H9 (cell line): ENCODE measurements at regions not wholly inside any gene's neighbourhood (a gene's known extent, or its start where the extent isn't known, plus 50 kb on each side); places are given as distances from the start of the nearest gene placed in this dataset.

ENCODE experiments used
- DNase-seq: peaks from one replicate; pipeline ENCODE4 v3.0.0-alpha.2; 2017
- H2AFZ ChIP-seq: one replicate; pipeline ENCODE4 v1.6.1; 2013; ENCODE audit warnings: mild to moderate bottlenecking, low read length, control low read depth, moderate library complexity
- H2AK5ac ChIP-seq: 2 replicates; pipeline ENCODE4 v1.6.1; 2013; ENCODE audit warnings: low read length, control low read depth, mixed read lengths; ENCODE audit not compliant: insufficient read length
- H2BK120ac ChIP-seq: one replicate; pipeline ENCODE4 v1.6.1; 2013; ENCODE audit warnings: low read depth, mild to moderate bottlenecking, low read length, control low read depth, inconsistent platforms; ENCODE audit not compliant: poor library complexity, severe bottlenecking
- H2BK12ac ChIP-seq: 2 replicates; pipeline ENCODE4 v1.6.1; 2013; ENCODE audit warnings: low read length, control low read depth, mixed read lengths, low read depth; ENCODE audit not compliant: insufficient read length
- H2BK15ac ChIP-seq: 2 replicates; pipeline ENCODE4 v1.6.1; 2013; ENCODE audit warnings: low read depth, low read length, control low read depth
- H2BK20ac ChIP-seq: one replicate; pipeline ENCODE4 v1.6.1; 2013; ENCODE audit warnings: low read depth, mild to moderate bottlenecking, low read length, control low read depth, inconsistent platforms; ENCODE audit not compliant: poor library complexity, severe bottlenecking
- H2BK5ac ChIP-seq: 2 replicates; pipeline ENCODE4 v1.6.1; 2013; ENCODE audit warnings: low read length, control low read depth, mixed read lengths; ENCODE audit not compliant: insufficient read length
- H3K14ac ChIP-seq: 2 replicates; pipeline ENCODE4 v1.6.1; 2013; ENCODE audit warnings: low read length, control low read depth; ENCODE audit not compliant: insufficient read depth
- H3K18ac ChIP-seq: 2 replicates; pipeline ENCODE4 v1.6.1; 2013; ENCODE audit warnings: low read depth, mild to moderate bottlenecking, mixed read lengths, low read length, control low read depth; ENCODE audit not compliant: insufficient read length
- H3K23ac ChIP-seq: 2 replicates; pipeline ENCODE4 v1.6.1; 2013; ENCODE audit warnings: low read length, control low read depth, mixed read lengths, low read depth; ENCODE audit not compliant: insufficient read length
- H3K23me2 ChIP-seq: 2 replicates; pipeline ENCODE4 v1.6.1; 2013; ENCODE audit warnings: low read depth, mild to moderate bottlenecking, mixed read lengths, low read length, control low read depth; ENCODE audit not compliant: insufficient read length, poor library complexity, severe bottlenecking
- H3K27ac ChIP-seq: 2 replicates; pipeline ENCODE4 v1.5.1; 2013; ENCODE audit warnings: low read length, control low read depth, mixed read lengths, low read depth; ENCODE audit not compliant: insufficient read length
- H3K27me3 ChIP-seq: 2 replicates; pipeline ENCODE4 v1.6.1; 2013; ENCODE audit warnings: low read length, control low read depth, inconsistent platforms; ENCODE audit not compliant: insufficient read depth
- H3K4ac ChIP-seq: 2 replicates; pipeline ENCODE4 v1.6.1; 2013; ENCODE audit warnings: low read depth, mild to moderate bottlenecking, control low read depth, inconsistent platforms, low read length, moderate library complexity
- H3K4me1 ChIP-seq: 2 replicates; pipeline ENCODE4 v1.6.1; 2013; ENCODE audit warnings: low read length, control low read depth, inconsistent platforms; ENCODE audit not compliant: insufficient read depth
- H3K4me2 ChIP-seq: 2 replicates; pipeline ENCODE4 v1.6.1; 2013; ENCODE audit warnings: low read length, control low read depth, mixed read lengths; ENCODE audit not compliant: insufficient read length, insufficient read depth
- H3K56ac ChIP-seq: 2 replicates; pipeline ENCODE4 v1.6.1; 2013; ENCODE audit warnings: low read depth, mild to moderate bottlenecking, mixed read lengths, low read length, control low read depth; ENCODE audit not compliant: insufficient read length
- H3K79me1 ChIP-seq: 2 replicates; pipeline ENCODE4 v1.6.1; 2013; ENCODE audit warnings: low read depth, mild to moderate bottlenecking, moderate library complexity, low read length, control low read depth, inconsistent platforms; ENCODE audit not compliant: insufficient read depth, poor library complexity, severe bottlenecking
- H3K79me2 ChIP-seq: 2 replicates; pipeline ENCODE4 v1.6.1; 2013; ENCODE audit warnings: low read length, control low read depth, inconsistent platforms; ENCODE audit not compliant: insufficient read depth
- H3K9ac ChIP-seq: 2 replicates; pipeline ENCODE4 v1.6.1; 2013; ENCODE audit warnings: low read length, control low read depth, mixed read lengths; ENCODE audit not compliant: insufficient read length; ENCODE audit errors: extremely low read depth
- H3K9me3 ChIP-seq: one replicate; pipeline ENCODE4 v1.6.1; 2013; ENCODE audit warnings: low read depth, low read length, inconsistent platforms; ENCODE audit not compliant: control insufficient read depth
- H3T11ph ChIP-seq: one replicate; pipeline ENCODE4 v1.6.1; 2013; ENCODE audit warnings: mild to moderate bottlenecking, low read length, control low read depth, inconsistent platforms
- H4K20me1 ChIP-seq: one replicate; pipeline ENCODE4 v1.6.1; 2013; ENCODE audit not compliant: control insufficient read depth, insufficient read length, insufficient read depth
- H4K5ac ChIP-seq: 2 replicates; pipeline ENCODE4 v1.6.1; 2013; ENCODE audit warnings: low read depth, mild to moderate bottlenecking, mixed read lengths, low read length, control low read depth; ENCODE audit not compliant: insufficient read length
- H4K8ac ChIP-seq: replicated peaks from 2 replicates; pipeline ENCODE4 v1.6.1; 2013; ENCODE audit warnings: low read length, control low read depth, mixed read lengths, low read depth; ENCODE audit not compliant: insufficient read length
- H4K91ac ChIP-seq: 2 replicates; pipeline ENCODE4 v1.6.1; 2013; ENCODE audit warnings: low read depth, mild to moderate bottlenecking, moderate library complexity, mixed read lengths, low read length, control low read depth; ENCODE audit not compliant: insufficient read length
- H3K27ac Mint-ChIP-seq, 3 experiments: 2 replicates in 2 of 3; 3 replicates in 1 of 3; pipeline ENCODE4 v1.8.0; 2020 to 2021; ENCODE audit warnings: mixed read lengths in 3 of 3, mild to moderate bottlenecking in 1 of 3, moderate library complexity in 1 of 3
- H3K27me3 Mint-ChIP-seq: 2 replicates; pipeline ENCODE4 v1.8.0; 2021; ENCODE audit warnings: low read depth, mild to moderate bottlenecking, moderate library complexity, mixed read lengths
- H3K36me3 Mint-ChIP-seq, 3 experiments: 2 replicates in 2 of 3; 3 replicates in 1 of 3; pipeline ENCODE4 v1.8.0; 2020 to 2021; ENCODE audit warnings: low read depth in 3 of 3, mixed read lengths in 3 of 3; ENCODE audit not compliant: insufficient read depth in 1 of 3
- H3K4me1 Mint-ChIP-seq, 2 experiments: 2 replicates each; pipeline ENCODE4 v1.8.0; 2020; ENCODE audit warnings: mixed read lengths in 2 of 2
- H3K4me3 Mint-ChIP-seq, 2 experiments: 2 replicates in 1 of 2; 3 replicates in 1 of 2; pipeline ENCODE4 v1.8.0; 2020 to 2021; ENCODE audit warnings: mild to moderate bottlenecking in 2 of 2, mixed read lengths in 2 of 2, moderate library complexity in 1 of 2
- H3K9me3 Mint-ChIP-seq, 2 experiments: 2 replicates in 1 of 2; 3 replicates in 1 of 2; pipeline ENCODE4 v1.8.0; 2020; ENCODE audit warnings: mild to moderate bottlenecking in 2 of 2, mixed read lengths in 2 of 2, moderate library complexity in 1 of 2
- TF ChIP-seq, protein P1 (sequence below): fragments of 200-600 bp; sonication (generic); conservative IDR thresholded peaks from 3 replicates; pipeline ENCODE4 v1.8.0; 2021; ENCODE audit warnings: antibody characterized with exemption, mild to moderate bottlenecking

DNA sequence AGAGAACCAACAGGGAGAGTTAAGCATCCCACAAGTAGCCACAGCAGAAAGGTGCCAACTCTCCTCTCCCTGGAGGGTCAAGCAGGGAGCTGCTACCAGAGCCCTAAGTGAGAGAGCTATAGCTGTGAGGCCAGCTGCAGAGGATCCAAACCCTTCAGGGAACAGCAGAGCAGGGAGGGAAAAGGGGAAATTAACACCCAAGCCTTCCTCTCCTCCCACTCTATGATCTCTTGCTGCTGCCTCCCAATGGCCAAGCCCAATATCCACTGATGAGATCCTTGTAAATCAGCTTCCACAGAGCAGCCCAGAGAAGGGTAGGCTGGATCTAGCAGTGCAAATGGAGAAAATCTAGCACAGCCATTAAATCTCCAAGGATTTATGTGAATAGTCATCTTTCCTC, 68.2 kb upstream of the THBS1 start:
- Mint-ChIP-seq H3K36me3 (peaks cover 0 to 2% (median 0%) of the 10 kb centered on the region in 3 experiments; a peak in 2 of 7 replicates), H3K4me1 (no peaks in the 10 kb centered on the region; a peak in 1 of 4 replicates), H3K9me3 (peaks cover 3 to 6% of the 10 kb centered on the region in 2 experiments; a peak in 4 of 5 replicates), H3K4me3 (no peak overlapping the region), H3K27ac (no peak overlapping the region), H3K27me3 (peaks cover 4% of the 10 kb centered on the region; the same call in 1 of the 2 replicates)
- Histone ChIP-seq H3K23me2 (no peaks in the 10 kb centered on the region), H3K14ac (no peak overlapping the region), H3K9ac (no peak overlapping the region), H2BK5ac (no peak overlapping the region), H3K27me3 (no peaks in the 10 kb centered on the region), H3K56ac (no peak overlapping the region), H3K18ac (no peak overlapping the region), H3K27ac (no peak overlapping the region), H3K23ac (no peak overlapping the region), H2BK15ac (no peak overlapping the region), H3K79me2 (no peaks in the 10 kb centered on the region), H3K4me1 (no peaks in the 10 kb centered on the region), H3K4ac (no peak overlapping the region), H2BK120ac (no peak overlapping the region), H3K79me1 (no peaks in the 10 kb centered on the region), H3K9me3 (no peaks in the 10 kb centered on the region), H3T11ph (no peak overlapping the region), H4K8ac (no peak overlapping the region), H4K20me1 (no peaks in the 10 kb centered on the region), H2AK5ac (no peak overlapping the region), H2BK12ac (no peak overlapping the region), H2AFZ (no peak overlapping the region), H2BK20ac (no peak overlapping the region), H4K91ac (no peak overlapping the region), H3K4me2 (no peak overlapping the region), H4K5ac (no peak overlapping the region)
- DNase-seq: no peak
- TF ChIP-seq, protein P1, sequence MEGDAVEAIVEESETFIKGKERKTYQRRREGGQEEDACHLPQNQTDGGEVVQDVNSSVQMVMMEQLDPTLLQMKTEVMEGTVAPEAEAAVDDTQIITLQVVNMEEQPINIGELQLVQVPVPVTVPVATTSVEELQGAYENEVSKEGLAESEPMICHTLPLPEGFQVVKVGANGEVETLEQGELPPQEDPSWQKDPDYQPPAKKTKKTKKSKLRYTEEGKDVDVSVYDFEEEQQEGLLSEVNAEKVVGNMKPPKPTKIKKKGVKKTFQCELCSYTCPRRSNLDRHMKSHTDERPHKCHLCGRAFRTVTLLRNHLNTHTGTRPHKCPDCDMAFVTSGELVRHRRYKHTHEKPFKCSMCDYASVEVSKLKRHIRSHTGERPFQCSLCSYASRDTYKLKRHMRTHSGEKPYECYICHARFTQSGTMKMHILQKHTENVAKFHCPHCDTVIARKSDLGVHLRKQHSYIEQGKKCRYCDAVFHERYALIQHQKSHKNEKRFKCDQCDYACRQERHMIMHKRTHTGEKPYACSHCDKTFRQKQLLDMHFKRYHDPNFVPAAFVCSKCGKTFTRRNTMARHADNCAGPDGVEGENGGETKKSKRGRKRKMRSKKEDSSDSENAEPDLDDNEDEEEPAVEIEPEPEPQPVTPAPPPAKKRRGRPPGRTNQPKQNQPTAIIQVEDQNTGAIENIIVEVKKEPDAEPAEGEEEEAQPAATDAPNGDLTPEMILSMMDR: no peak
